ENCODE measurements at regions not wholly inside any gene's neighbourhood (a gene's known extent, or its start where the extent isn't known, plus 50 kb on each side); places are given as distances from the start of the nearest gene placed in this dataset.
"Not testable (repeated sequence)": the region's sequence is repeated elsewhere in the genome, so short reads cannot be mapped to it uniquely, and the experiment has no call there.

GRCh38 chr7:68187532-68187931 is 1190.9 kb downstream of the TYW1 start:
- DNase-seq (no peak), FAIRE-seq (no peak), ATAC-seq (no peak)
- H3K4me3 ChIP-seq = no peak overlapping the region
- no peaks in the 10 kb centered on the region for H3K4me1 ChIP-seq
- intact Hi-C loops (cut with DNase I) = no loop called here
- WGBS, 2 donors = 58 to 71% methylated on average over 7 of the region's 7 CpGs
- no peak overlapping the region for H3K27ac ChIP-seq
- no peaks in the 10 kb centered on the region for H3K9me3 ChIP-seq
- no peaks in the 10 kb centered on the region for H3K36me3 ChIP-seq
- no peak for TF ChIP-seq CTCF (IDR thresholded peaks at IDR 0.05)
- H3K27me3 ChIP-seq = no peaks in the 10 kb centered on the region

DNA sequence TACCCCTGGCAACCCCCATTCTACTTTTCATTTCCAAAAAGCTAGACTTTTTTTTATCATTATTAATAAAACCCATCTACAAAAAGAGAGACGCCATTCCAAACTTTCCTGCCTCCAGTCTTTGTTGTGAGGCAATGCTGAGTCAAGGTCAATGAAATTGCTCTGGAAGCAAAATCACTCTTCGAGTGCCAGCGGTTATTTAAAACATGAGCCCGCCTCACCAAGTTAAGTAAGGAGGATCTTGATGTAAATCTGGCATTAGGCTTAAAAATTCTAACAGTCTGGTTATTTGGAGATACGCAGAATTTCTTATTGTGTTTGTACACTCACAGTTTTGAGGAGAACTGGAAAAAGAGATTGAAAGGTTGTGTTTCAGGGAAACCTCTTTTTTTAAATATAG is 1196.3 kb downstream of the TYW1 start:
- no peak for TF ChIP-seq CTCF (IDR thresholded peaks at IDR 0.05)
- H3K27ac ChIP-seq = no peak overlapping the region
- DNase-seq = no peak
- intact Hi-C loops (cut with DNase I) = no loop called here
- H3K4me3 ChIP-seq = no peak overlapping the region
- H3K27me3 ChIP-seq = no peaks in the 10 kb centered on the region
- 45 to 46% methylated on average over 5 of the region's 5 CpGs for WGBS, 2 donors
- no peaks in the 10 kb centered on the region for H3K9me3 ChIP-seq
- no peak for FAIRE-seq
- no peaks in the 10 kb centered on the region for H3K36me3 ChIP-seq
- no peaks in the 10 kb centered on the region for H3K4me1 ChIP-seq
- ATAC-seq = no peak

GRCh38 chr7:68195642-68196041 is 1199.0 kb downstream of the TYW1 start:
- H3K27me3 ChIP-seq; H3K9me3 ChIP-seq; H3K4me3 ChIP-seq; H3K27ac ChIP-seq; H3K4me1 ChIP-seq; FAIRE-seq; ATAC-seq; DNase-seq; H3K36me3 ChIP-seq; intact Hi-C loops (cut with DNase I): not testable (repeated sequence)
- 84 to 97% methylated on average over 2 of the region's 2 CpGs for WGBS, 2 donors

GRCh38 chr7:68200051-68200670 is 1203.5 kb downstream of the TYW1 start:
- intact Hi-C loops (cut with DNase I) = no loop called here
- no peak for TF ChIP-seq CTCF (IDR thresholded peaks at IDR 0.05)
- Histone ChIP-seq H3K27ac (no peak overlapping the region), H3K4me1 (no peaks in the 10 kb centered on the region), H3K27me3 (no peaks in the 10 kb centered on the region), H3K36me3 (no peaks in the 10 kb centered on the region), H3K4me3 (no peak overlapping the region), H3K9me3 (no peaks in the 10 kb centered on the region)
- whole genome bisulfite sequencing, 2 donors = 65 to 79% methylated on average over 12 of the region's 12 CpGs
- ATAC-seq (no peak), DNase-seq (no peak), FAIRE-seq (no peak)

DNA sequence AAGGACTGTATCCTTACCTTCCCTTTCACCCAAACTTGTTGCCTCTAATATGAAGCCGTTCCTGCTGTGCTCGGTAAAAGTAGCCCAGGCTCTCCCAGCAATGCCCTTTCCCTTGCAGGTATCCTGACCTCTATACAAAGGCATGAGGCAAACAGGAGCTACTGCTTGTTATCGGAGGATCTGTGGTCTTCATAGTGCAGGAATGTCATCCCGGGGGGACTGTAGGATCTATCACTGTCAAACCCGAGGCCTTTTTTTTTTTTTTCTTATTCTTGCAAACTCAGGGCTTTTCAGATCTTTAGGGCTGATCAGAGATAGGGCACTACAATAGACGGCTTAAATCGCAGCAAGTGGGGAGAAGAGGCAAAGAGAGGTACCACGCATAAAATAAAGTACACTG is 1206.6 kb downstream of the TYW1 start:
- DNase-seq (no peak), ATAC-seq (no peak), FAIRE-seq (no peak)
- no peaks in the 10 kb centered on the region for H3K27me3 ChIP-seq
- 28 to 38% methylated on average over 8 of the region's 8 CpGs for WGBS, 2 donors
- H3K27ac ChIP-seq = no peak overlapping the region
- H3K4me3 ChIP-seq = no peak overlapping the region
- intact Hi-C loops (cut with DNase I) = no loop called here
- no peaks in the 10 kb centered on the region for H3K4me1 ChIP-seq
- no peaks in the 10 kb centered on the region for H3K36me3 ChIP-seq
- TF ChIP-seq CTCF (IDR thresholded peaks at IDR 0.05) = no peak
- no peaks in the 10 kb centered on the region for H3K9me3 ChIP-seq

All from pancreas (tissue), 10 donors.